Neuronal stem cell (in vitro differentiated cells): ENCODE measurements at regions not wholly inside any gene's neighbourhood (a gene's known extent, or its start where the extent isn't known, plus 50 kb on each side); places are given as distances from the start of the nearest gene placed in this dataset.
"Not testable (repeated sequence)": the region's sequence is repeated elsewhere in the genome, so short reads cannot be mapped to it uniquely, and the experiment has no call there.

Experiments
- DNase-seq: peaks from one replicate; pipeline ENCODE4 v3.0.0-alpha.2; 2013; ENCODE audit warnings: low spot score
- H2AFZ ChIP-seq: one replicate; pipeline ENCODE4 v1.6.1; 2013; ENCODE audit warnings: mild to moderate bottlenecking, low read length, inconsistent platforms
- H2AK5ac ChIP-seq: 2 replicates; pipeline ENCODE4 v1.6.1; 2013; ENCODE audit warnings: low read depth, mild to moderate bottlenecking, inconsistent platforms, low read length, moderate library complexity, mixed read lengths
- H2BK120ac ChIP-seq: 2 replicates; pipeline ENCODE4 v1.6.1; 2013; ENCODE audit warnings: low read depth, mild to moderate bottlenecking, inconsistent platforms, low read length, moderate library complexity, mixed read lengths
- H2BK12ac ChIP-seq: one replicate; pipeline ENCODE4 v1.6.1; 2013; ENCODE audit warnings: low read length, inconsistent platforms
- H2BK15ac ChIP-seq: 2 replicates; pipeline ENCODE4 v1.6.1; 2013; ENCODE audit warnings: mild to moderate bottlenecking, low read length, inconsistent platforms, mixed read lengths
- H2BK5ac ChIP-seq: one replicate; pipeline ENCODE4 v1.6.1; 2013; ENCODE audit warnings: inconsistent platforms, mild to moderate bottlenecking, low read length, moderate library complexity
- H3K14ac ChIP-seq: one replicate; pipeline ENCODE4 v1.6.1; 2013; ENCODE audit warnings: low read length, inconsistent platforms
- H3K18ac ChIP-seq: 2 replicates; pipeline ENCODE4 v1.6.1; 2013; ENCODE audit warnings: low read length, inconsistent platforms
- H3K23ac ChIP-seq: 2 replicates; pipeline ENCODE4 v1.6.1; 2013; ENCODE audit warnings: low read depth, mild to moderate bottlenecking, mixed read lengths, low read length, inconsistent platforms; ENCODE audit not compliant: poor library complexity
- H3K27ac ChIP-seq: replicated peaks from 3 replicates; pipeline ENCODE4 v1.5.1; 2013; ENCODE audit warnings: low read length, inconsistent platforms
- H3K27me3 ChIP-seq, 3 experiments: 2 replicates each; pipeline ENCODE4 v1.6.1; 2013; ENCODE audit warnings: low read length in 3 of 3, mild to moderate bottlenecking in 2 of 3, inconsistent platforms in 1 of 3, low read depth in 1 of 3, mixed read lengths in 1 of 3, moderate library complexity in 1 of 3; ENCODE audit not compliant: control insufficient read depth in 3 of 3, insufficient read depth in 3 of 3
- H3K36me3 ChIP-seq, 2 donors: replicated peaks in 1 of 2; 2 replicates each; pipeline ENCODE4 v1.6.1; 2013; ENCODE audit warnings: low read length in 2 of 2; ENCODE audit not compliant: control insufficient read depth in 2 of 2, insufficient read depth in 2 of 2
- H3K4ac ChIP-seq: 2 replicates; pipeline ENCODE4 v1.6.1; 2013; ENCODE audit warnings: inconsistent platforms, mild to moderate bottlenecking, low read length, moderate library complexity
- H3K4me1 ChIP-seq, 2 donors: 1 replicate in 1 of 2; 2 replicates in 1 of 2; pipeline ENCODE4 v1.6.1; 2013; ENCODE audit warnings: low read length in 2 of 2, low read depth in 1 of 2; ENCODE audit not compliant: control insufficient read depth in 2 of 2, insufficient read depth in 1 of 2
- H3K4me2 ChIP-seq: one replicate; pipeline ENCODE4 v1.6.1; 2013; ENCODE audit warnings: mild to moderate bottlenecking, low read length, inconsistent platforms; ENCODE audit not compliant: insufficient read depth, poor library complexity, severe bottlenecking
- H3K4me3 ChIP-seq, 2 donors: 2 replicates each; pipeline ENCODE4 v1.5.1; 2013; ENCODE audit warnings: low read length in 2 of 2, mild to moderate bottlenecking in 2 of 2, inconsistent platforms in 1 of 2, moderate library complexity in 1 of 2
- H3K79me1 ChIP-seq: one replicate; pipeline ENCODE4 v1.6.1; 2013; ENCODE audit warnings: low read depth, mild to moderate bottlenecking, inconsistent platforms, low read length, moderate library complexity
- H3K9ac ChIP-seq: one replicate; pipeline ENCODE4 v1.6.1; 2013; ENCODE audit warnings: mild to moderate bottlenecking, low read depth, low read length, inconsistent platforms; ENCODE audit not compliant: poor library complexity
- H3K9me3 ChIP-seq, 2 donors: replicated peaks in 1 of 2; 2 replicates each; pipeline versions ENCODE3 to v1.6.1; 2013; ENCODE audit warnings: low read length in 2 of 2, mild to moderate bottlenecking in 2 of 2, inconsistent platforms in 1 of 2, low read depth in 1 of 2, mixed read lengths in 1 of 2, moderate library complexity in 1 of 2; ENCODE audit not compliant: control insufficient read depth in 2 of 2, insufficient read depth in 1 of 2
- H4K8ac ChIP-seq: one replicate; pipeline ENCODE4 v1.6.1; 2013; ENCODE audit warnings: low read depth, mild to moderate bottlenecking, inconsistent platforms, low read length, moderate library complexity
- H4K91ac ChIP-seq: one replicate; pipeline ENCODE4 v1.6.1; 2013; ENCODE audit warnings: low read length, low read depth, mild to moderate bottlenecking, inconsistent platforms; ENCODE audit not compliant: poor library complexity
- WGBS, 2 donors: extraction: QIAGEN DNeasy Blood & Tissue Kit; methylation state at CpG; one replicate each; pipeline ENCODE4 v1.1.7; 2013; ENCODE audit warnings: missing lambda C conversion rate in 2 of 2, mixed read lengths in 1 of 2; ENCODE audit not compliant: insufficient read length in 2 of 2, insufficient replicate concordance in 1 of 2; ENCODE audit errors: extremely low coverage in 2 of 2; 5-methylcytosine and 5-hydroxymethylcytosine counted together

DNA sequence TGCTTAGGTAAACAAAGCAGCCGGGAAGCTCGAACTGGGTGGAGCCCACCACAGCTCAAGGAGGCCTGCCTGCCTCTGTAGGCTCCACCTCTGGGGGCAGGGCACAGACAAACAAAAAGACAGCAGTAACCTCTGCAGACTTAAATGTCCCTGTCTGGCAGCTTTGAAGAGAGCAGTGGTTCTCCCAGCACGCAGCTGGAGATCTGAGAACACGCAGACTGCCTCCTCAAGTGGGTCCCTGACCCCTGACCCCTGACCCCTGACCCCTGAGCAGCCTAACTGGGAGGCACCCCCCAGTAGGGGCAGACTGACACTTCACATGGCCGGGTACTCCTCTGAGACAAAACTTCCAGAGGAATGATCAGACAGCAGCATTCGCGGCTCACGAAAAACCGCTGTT is 214.6 kb upstream of the STS start:
- not testable (repeated sequence) for H2BK12ac ChIP-seq, H3K4me2 ChIP-seq, H2BK5ac ChIP-seq, H3K9ac ChIP-seq, H3K23ac ChIP-seq, H2BK120ac ChIP-seq, H3K27me3 ChIP-seq, H3K14ac ChIP-seq, H2BK15ac ChIP-seq, H3K4me3 ChIP-seq, H3K36me3 ChIP-seq, H3K9me3 ChIP-seq, H2AFZ ChIP-seq, H3K79me1 ChIP-seq, H3K4ac ChIP-seq, H3K18ac ChIP-seq, H4K91ac ChIP-seq, DNase-seq, H2AK5ac ChIP-seq, H3K27ac ChIP-seq, H4K8ac ChIP-seq
- no CpG with 5 or more reads among the region's 9 CpGs for WGBS, 2 donors
- H3K4me1 ChIP-seq = peaks cover 0 to 18% of the 10 kb centered on the region in 2 donors

DNA sequence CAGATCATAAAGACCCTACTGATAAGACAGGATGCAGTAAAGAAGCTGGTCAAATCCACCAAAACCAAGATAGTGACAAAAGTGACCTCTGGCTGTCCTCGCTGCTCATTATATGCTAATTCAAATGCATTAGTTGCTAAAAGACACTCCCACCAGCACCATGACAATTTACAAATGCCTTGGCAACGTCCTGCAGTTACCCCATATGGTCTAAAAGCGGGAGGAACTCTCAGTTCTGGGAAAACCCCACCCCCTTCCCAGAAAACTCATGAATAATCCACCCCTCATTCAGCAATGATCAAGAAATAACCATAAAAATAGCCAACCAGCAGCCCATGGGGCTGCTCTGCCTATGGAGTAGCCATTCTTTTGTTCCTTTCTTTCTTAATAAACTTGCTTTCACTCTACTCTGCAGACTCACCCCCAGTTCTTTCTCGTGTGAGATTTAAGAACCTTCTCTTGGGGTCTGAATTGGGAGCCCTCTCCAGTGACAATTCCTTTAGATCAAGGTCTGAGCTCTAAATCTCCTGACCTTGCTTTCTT is 217.1 kb upstream of the STS start:
- no peak overlapping the region for H4K8ac ChIP-seq
- no CpG with 5 or more reads among the region's 4 CpGs for WGBS, 2 donors
- no peak overlapping the region for H2BK12ac ChIP-seq
- H3K4me2 ChIP-seq = no peak overlapping the region
- H3K36me3 ChIP-seq = no peaks in the 10 kb centered on the region
- no peak overlapping the region for H2BK15ac ChIP-seq
- no peak overlapping the region for H3K4me3 ChIP-seq
- no peaks in the 10 kb centered on the region for H3K27me3 ChIP-seq
- no peak overlapping the region for H3K4ac ChIP-seq
- H2BK120ac ChIP-seq = no peak overlapping the region
- H3K79me1 ChIP-seq = no peaks in the 10 kb centered on the region
- H3K4me1 ChIP-seq = peaks cover 0 to 18% of the 10 kb centered on the region in 2 donors
- no peak overlapping the region for H2BK5ac ChIP-seq
- H2AFZ ChIP-seq = peak overlapping the region; percentile 23
- H3K23ac ChIP-seq = no peak overlapping the region
- H3K14ac ChIP-seq = no peak overlapping the region
- H2AK5ac ChIP-seq = no peak overlapping the region
- H3K18ac ChIP-seq = no peak overlapping the region
- no peak for DNase-seq
- H3K9me3 ChIP-seq = no peaks in the 10 kb centered on the region
- H3K27ac ChIP-seq = no peak overlapping the region
- H4K91ac ChIP-seq = no peak overlapping the region
- H3K9ac ChIP-seq = no peak overlapping the region

DNA sequence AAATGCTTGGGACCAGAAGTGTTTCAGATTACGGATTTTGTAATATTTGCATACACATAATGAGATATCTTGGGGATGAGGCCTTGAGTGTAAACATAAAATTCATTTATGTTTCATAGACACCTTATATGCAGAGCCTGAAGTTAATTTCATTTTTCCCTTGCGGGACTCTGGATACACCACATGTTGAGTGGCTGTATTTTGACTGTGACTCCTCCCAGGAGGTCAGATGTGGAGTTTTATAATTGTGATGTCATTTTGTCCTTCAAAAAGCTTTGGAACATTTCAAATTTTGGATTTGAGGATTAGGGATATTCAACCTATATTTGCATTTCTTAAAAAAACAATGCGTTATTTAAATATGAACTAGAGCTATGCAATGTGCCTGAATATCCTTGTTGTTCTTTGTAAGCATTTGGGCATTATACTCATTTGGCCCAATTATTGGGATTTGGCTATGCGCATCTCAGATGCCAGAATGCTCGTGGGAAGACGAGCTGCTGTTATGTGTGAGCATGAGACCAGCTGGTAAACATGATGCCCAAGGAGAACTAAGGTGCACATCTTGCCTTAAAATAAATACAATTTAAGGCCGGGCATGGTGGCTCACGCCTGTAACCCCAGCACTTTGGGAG is 223.0 kb upstream of the STS start:
- Histone ChIP-seq H2BK5ac (no peak overlapping the region), H3K27me3 (no peaks in the 10 kb centered on the region), H3K4me3 (no peak overlapping the region), H3K36me3 (no peaks in the 10 kb centered on the region), H3K27ac (no peak overlapping the region), H2AK5ac (no peak overlapping the region), H3K18ac (no peak overlapping the region), H2BK12ac (no peak overlapping the region), H3K9ac (no peak overlapping the region), H3K14ac (no peak overlapping the region), H3K4me1 (peaks cover 0 to 6% of the 10 kb centered on the region in 2 donors), H2BK120ac (no peak overlapping the region), H3K4ac (no peak overlapping the region), H2BK15ac (no peak overlapping the region), H2AFZ (no peak overlapping the region), H3K9me3 (no peaks in the 10 kb centered on the region), H3K23ac (no peak overlapping the region), H3K4me2 (no peak overlapping the region), H4K91ac (no peak overlapping the region), H3K79me1 (no peaks in the 10 kb centered on the region), H4K8ac (no peak overlapping the region)
- DNase-seq = no peak
- WGBS, 2 donors = no CpG with 5 or more reads among the region's 8 CpGs

DNA sequence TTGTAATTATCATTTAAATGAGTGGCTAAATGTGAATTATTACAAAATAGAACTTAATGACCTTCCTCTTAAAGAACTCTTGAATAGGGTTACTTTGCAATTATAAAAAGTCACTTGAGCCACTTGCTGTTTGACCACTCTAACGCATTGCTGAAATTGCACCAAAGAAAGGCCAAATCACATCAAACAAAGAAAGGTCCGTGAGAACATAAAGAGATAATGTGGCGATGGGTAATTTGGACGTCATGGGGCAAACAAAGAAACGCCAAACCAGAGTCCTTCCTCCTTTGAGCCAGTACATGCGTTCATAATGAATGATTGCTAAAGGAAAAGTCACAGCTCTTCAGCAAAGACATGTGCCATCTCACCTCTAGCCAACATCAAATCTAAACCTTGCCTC is 229.8 kb upstream of the STS start:
- Histone ChIP-seq H3K9ac (no peak overlapping the region), H4K8ac (no peak overlapping the region), H2AK5ac (no peak overlapping the region), H3K9me3 (no peaks in the 10 kb centered on the region), H3K14ac (no peak overlapping the region), H3K23ac (no peak overlapping the region), H2BK120ac (no peak overlapping the region), H3K27ac (no peak overlapping the region), H2BK12ac (no peak overlapping the region), H2BK5ac (no peak overlapping the region), H3K4ac (no peak overlapping the region), H4K91ac (no peak overlapping the region), H2AFZ (peak overlapping the region; percentile 32), H3K36me3 (no peaks in the 10 kb centered on the region), H3K4me3 (no peak overlapping the region), H2BK15ac (no peak overlapping the region), H3K4me1 (peaks cover 0 to 7% of the 10 kb centered on the region in 2 donors), H3K4me2 (no peak overlapping the region), H3K27me3 (no peaks in the 10 kb centered on the region), H3K18ac (no peak overlapping the region), H3K79me1 (no peaks in the 10 kb centered on the region)
- peak; percentile 6 for DNase-seq
- WGBS, 2 donors = no CpG with 5 or more reads among the region's 6 CpGs
